NCI-H1417 treated with DMSO at 0.1 percent for 48 hours (cell line): ENCODE measurements at regions not wholly inside any gene's neighbourhood (a gene's known extent, or its start where the extent isn't known, plus 50 kb on each side); places are given as distances from the start of the nearest gene placed in this dataset.
"Not testable (repeated sequence)": the region's sequence is repeated elsewhere in the genome, so short reads cannot be mapped to it uniquely, and the experiment has no call there.

Source experiments
- DNase-seq: peaks from one replicate; lab custom pipeline; 2025; lab: John Stamatoyannopoulos, UW

DNA sequence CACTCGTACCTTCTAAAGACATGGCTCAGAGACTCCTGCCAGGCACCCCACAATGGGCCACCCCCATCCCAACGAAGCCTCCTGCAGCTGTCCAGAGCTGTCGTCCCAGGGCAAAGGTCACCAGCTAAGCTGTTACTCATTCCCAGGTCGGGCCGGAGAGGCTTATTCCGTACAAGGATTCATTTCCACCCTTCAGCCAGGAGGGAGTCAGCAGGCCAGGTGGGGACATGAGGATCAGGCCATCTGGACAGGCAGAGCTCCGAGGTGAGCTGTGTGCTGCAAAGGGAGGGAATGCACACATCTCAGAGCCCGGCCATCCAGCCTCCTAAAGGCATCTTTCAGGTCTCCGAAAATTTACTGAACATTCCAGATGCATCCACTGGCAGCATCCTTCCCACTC is 63.9 kb upstream of the NANOS1 start:
- no peak for DNase-seq

DNA sequence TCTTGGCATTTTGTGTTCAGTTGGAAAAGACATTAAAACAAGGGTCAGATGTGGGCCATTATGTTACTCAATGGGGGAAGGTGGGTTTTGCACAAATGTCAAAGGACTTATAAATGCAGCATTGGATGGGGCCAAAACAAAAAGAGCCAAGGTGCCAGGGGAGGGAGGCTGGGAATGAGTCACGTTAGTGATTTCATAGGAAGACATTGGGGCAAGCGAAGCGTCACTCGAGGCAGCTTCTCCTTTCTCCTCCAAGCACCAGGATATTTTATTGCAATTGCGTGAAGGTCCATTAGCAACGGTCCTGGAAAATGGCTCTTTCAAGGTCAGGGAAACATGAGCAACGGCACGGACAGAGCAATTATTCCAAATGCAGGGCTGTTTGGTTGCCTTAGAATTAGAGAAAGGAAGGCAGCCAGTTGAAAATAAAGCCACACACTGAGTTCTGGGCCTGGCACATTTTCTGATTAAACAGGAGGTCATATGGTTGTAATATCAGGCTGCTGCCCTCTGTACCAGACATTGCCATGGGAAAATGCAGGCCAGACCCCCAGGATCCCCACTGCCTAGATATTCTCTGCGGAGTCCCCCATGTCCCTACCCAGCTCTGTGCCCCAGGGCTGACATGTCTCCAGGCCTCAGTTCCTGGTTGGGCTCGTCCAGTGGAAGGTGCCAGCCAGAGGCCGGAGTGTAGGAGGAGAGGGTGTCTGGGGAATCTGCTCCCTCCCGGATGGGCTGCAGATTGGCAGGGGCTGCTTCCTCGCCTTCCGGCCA is 63.3 kb upstream of the NANOS1 start:
- DNase-seq = no peak

DNA sequence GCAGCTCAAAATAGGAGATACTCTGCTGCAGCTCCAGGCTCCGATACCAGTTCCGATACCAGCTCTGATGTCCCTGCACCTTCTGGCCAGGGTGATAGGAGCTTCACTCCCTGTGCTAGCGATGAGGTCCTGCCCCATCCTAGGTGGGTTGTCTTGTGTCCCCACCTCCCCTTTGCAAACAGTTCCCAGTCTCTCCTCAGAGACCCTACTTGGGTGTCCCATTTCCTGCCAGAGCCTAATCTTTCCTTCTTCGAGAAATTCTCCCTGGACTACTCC is 62.7 kb upstream of the NANOS1 start:
- DNase-seq = no peak

DNA sequence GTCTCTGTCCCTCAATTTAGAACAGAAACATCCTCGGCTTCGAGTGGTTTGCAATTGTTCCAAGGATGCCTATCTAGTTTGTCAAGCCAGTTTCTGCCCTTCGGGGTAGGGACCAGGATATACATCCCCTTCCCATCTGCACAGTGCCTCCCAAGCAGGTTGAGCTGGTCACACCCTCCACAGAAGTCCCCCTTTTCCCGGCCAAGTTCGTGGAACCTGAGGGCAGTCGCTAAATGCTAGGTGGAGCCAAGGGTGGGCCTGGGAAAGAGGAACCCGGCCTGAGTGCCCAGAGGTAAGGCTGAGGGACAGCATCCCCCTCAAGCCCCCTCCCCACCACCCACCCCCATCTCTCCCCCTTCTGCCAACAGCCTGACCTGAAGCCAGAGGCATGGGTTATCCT is 62.4 kb upstream of the NANOS1 start:
- no peak for DNase-seq

DNA sequence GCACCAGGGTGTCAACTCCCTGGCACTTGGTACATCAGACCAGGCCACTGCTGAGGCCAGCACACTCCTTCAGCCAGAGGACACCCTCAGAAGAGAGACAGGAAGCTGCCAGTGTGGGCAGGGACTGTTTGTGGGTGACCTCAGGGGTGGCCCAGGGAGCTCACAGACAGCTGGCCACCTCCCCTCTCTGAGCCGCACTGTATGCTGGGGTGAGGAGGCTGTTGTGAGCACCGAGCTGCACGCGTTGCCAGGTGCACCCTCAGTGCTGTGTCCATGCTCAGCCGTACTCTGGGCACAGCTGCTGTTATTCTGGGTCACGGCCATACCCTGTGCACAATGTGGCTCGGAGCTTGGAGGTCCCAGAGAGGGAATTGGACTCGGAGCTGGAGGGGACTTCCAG is 61.5 kb upstream of the NANOS1 start:
- no peak for DNase-seq

DNA sequence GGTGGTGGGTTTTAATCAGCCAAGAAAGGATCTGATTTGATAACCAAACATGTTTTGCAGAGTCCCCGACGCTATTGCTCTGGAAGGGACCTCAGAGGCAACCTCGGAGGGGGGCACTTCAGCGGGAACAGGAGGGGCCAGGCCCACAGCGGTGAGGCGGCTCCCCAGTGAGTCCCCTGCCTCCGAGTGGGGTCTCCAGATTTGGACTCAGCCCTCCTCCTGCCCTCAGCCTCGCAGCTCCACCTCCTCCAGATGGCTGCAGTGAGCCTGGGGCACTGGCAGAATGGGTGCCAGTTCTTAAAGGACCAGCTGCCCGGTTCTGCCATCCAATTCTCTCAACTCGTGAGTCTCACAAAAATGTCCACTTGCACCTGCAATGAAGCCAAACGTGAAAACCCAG is 61.0 kb upstream of the NANOS1 start:
- no peak for DNase-seq

DNA sequence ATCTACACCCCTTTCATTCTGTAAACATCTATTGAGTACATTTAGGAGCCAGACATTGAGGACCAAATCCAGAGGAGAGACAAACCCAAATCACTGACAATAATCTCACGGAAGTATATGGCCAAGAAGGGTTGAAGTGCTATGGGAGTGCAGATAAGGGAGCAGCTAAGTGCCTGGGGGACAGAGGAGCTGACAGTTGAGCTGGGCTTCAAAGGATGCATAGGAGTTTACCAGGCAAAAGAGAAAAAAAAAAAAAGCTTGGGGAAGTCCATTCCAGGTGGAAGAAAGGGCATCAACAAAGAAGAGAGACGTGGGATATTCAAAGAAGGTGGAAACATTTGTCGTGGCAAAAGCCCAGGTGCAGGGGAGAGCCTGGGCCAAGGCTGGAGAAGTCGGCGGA is 60.5 kb upstream of the NANOS1 start:
- no peak for DNase-seq

DNA sequence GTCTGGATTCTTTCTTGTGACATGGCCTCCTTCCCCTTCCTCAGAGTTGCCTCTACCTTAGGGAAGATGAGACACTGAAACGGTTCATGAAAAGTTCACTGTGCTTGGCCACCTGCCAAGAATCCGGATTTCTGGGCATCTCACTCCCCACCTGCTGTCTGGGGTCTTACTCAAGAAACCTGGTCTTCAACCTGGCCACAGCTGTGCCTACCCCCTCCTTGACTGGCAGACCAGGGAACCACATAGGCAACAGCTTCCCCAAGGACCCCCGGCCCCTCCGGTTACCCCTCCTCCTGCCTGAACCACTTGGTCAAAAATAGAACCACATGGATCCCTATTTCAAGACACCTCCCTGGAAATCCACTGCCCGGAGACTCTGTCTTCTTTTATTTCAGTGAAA is 58.7 kb upstream of the NANOS1 start:
- DNase-seq = no peak

DNA sequence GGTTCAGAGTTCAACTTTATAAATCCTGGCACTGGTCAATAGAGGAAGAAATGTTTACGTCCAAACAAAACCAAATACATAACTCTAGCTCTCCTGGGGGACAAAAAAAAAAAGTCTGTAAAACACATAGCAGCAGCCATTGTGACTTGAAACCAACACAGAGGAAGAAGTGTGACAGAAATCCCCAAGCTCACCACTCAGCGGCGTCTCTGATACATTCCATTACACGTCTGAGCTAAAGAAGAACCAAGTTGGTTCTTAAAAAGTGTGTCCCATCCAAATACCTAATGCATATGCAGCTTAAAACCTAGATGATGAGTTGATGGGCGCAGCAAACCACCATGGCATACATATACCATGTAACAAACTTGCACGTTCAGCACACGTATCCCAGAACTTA is 58.3 kb upstream of the NANOS1 start:
- no peak for DNase-seq

DNA sequence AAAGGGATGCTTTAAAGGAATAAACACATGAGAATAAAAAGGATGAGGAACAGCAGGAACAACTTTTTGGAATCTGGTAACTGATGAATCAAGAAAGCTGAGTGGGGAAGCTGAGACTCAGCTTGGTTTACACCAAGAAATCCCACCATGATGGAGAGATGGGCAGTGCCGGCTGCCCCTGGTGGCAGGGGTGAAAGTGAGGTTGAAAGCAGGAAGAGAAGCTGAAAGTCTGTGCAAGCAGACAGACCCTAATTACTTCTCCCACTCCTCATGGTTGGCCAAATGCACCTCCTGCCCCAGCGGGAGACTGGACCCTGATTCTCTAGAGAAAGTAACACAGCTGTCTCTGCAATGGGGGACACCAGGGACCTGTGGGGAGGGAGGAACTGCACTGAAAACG is 57.6 kb upstream of the NANOS1 start:
- DNase-seq = no peak

DNA sequence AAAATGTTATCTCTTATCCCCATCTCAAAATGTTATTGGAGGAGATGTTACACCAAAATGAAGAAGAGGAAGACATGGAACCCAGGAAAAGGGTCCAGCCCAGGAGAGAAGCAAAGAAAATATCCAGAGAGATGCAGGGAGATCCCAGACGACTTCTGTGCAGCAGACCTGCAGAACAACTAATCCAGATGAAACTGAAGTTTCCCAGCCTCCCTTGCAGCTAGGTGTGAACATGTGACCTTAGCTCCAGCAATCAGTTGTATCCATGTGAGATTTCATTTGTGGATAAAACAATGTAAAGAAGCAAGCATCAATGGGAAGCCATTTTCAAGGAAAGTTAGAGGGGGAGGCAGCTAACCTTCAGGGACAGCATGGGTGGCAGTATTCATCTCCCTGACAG is 55.8 kb upstream of the NANOS1 start:
- DNase-seq = no peak

DNA sequence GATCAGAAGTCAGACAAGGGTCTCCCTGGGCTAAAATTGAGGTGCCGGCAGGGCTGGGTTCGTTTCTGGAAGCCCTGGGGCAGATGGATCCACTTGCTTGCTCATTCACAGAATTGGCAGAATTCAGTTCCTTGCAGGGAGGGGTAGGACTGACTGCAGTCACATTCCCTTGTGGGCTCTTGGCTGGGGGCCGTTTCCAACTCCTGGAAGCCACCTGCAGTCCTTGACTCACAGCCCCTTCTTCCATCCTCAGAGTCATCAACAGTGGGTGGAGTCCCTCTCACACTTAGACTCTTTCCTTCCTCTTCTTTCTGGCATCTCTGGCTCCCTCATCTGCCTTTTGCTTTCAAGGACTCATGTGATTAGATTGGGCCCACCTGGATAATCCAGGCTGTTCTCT is 54.6 kb upstream of the NANOS1 start:
- DNase-seq = no peak

DNA sequence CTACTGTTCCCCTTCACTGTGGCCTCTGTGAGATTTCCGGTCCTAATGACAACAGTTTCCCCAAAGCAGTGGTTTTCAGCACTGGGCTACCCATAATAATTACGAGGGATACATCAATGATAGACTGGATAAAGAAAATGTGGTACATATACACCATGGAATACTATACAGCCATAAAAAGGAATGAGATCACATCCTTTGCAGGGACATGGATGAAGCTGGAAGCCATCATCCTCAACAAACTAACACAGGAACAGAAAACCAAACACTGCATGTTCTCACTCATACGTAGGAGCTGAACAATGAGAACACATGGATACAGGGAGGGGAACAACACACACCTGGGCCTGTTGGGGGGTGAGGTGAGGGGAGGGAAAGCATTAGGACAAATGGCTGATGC is 53.3 kb upstream of the NANOS1 start:
- DNase-seq = not testable (repeated sequence)

DNA sequence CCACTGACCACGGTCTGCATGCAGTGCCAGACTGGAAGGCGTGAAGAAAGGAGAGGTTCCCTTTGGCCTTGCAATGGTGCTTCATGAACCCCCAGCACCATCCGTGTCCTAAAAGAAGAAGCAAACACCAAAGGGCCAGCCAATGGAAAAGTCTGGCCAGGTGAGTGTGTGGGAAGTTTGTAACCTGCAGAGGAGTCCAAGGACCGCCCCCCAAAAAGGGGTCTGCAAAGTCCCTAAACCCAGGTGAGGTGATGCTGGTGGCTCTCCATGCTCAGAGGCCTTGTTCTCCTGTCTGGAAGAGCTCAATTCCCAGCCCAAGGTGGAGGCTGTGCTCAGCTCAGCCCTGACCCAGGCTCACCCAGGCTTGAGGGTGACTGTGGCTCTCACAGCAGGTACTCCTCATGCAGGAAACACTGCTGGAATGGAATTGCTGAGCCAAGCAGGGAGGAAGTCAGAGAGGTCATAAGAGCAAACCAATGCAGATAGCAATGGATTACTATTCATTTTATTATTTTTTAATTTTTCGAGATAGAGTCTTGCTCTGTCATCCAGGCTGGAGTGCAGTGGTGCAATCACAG is 52.4 kb upstream of the NANOS1 start:
- no peak for DNase-seq

DNA sequence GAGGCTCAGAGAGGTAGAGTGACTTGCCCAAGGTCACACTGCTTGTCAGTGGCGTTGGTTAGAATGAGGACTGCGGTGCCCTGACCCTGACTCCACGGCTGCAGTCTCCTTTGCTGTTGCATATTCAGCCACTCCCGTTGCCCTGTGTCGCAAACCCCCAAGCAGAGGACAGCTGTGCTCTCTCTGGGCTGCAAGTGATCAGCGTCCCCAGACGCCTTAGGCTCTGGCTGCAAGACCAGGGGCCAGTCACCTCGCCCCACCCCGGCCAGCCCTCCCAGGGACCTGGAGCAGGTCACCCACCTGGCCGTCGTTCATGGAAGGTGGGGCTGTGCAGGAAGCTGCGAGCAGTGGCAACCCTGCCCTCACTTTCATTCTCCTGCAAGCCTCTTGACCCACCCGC is 51.7 kb upstream of the NANOS1 start:
- DNase-seq = no peak

DNA sequence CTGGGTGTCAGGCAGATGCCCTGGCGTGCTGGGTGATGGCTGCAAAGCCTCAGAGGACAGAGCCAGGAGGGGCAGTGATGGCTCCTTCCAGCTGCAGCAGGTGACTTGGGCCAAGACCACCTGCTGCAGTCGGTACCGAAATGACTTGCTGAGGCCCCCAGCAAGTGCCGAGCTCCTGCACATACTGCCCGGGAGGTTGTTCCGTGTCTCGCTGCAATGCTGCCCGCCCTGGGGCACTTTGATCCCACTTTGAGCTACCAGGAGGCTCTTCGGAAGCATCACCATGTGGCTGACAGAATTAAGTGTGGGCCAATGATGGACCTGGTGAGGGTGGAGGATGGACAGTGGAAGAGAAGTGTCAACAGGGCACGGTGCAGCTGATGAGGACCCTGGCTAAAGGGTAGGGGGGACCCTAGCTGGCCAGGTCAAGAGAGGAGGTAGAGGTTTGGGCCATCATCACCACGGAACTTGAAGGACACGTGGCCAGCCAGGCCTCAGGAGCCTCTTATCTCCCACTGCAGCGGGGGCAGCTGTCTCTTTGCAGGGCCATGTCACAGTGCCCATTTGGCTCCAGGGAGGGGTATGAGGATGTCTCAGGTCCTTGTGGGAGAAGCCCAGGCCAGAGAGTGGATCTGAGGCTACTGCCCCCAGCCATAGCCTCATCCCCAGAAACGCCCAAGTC is 51.1 kb upstream of the NANOS1 start:
- no peak for DNase-seq

DNA sequence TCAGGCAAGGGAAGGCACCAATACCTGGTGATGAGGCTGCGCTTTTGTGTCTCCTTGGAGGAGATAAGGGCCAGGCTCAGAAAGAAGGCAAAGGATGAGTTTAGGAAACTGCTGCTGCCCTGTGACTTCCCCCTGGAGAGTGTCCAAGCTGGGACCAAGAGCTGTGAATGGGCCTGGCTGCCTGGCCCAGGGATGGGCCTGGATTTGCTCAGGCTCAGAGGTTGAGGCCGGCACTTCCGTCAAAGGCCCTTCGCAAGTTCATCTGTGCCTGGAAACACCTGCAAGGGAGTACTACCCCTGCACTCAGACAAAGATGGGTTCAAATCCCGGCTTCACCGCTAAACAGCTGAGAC is 50.5 kb upstream of the NANOS1 start:
- DNase-seq = no peak

DNA sequence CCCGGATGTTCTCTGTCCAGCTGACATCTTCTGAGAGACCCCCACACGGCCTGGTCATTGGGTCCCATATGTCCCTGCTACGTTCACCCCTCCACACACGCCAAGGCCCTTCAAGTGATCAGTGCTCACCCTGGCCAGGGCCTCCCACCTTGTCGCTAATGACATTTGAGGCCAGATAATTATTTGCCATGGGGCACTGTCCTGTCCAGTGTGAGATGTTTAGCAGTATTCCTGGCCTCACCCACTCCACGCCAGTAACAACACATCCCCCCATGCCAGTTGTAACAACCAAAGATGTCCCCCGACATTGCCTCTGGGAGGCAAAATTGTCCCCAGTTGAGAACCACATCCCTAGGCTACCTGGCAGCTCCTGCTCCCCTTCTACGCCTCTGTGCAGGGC is 49.9 kb upstream of the NANOS1 start:
- DNase-seq = no peak
